OCI-LY3 (cell line): ENCODE measurements at regions not wholly inside any gene's neighbourhood (a gene's known extent, or its start where the extent isn't known, plus 50 kb on each side); places are given as distances from the start of the nearest gene placed in this dataset.

Experiments used
- H2AFZ ChIP-seq: fragments of 200-600, 300-600 bp; shearing (Covaris generic); 2 replicates; pipeline ENCODE4 v1.6.0; 2014; ENCODE audit warnings: antibody characterized with exemption, low read depth, low read length
- H3K27ac ChIP-seq: fragments of 200-600, 300-600 bp; sonication (generic); 2 replicates; pipeline ENCODE4 v1.5.1; 2014; ENCODE audit warnings: mild to moderate bottlenecking, low read length, moderate library complexity, mixed read lengths
- H3K27me3 ChIP-seq: fragments of 200-600, 300-600 bp; sonication (generic); 2 replicates; pipeline ENCODE4 v1.6.1; 2014; ENCODE audit warnings: low read depth, low read length, mixed read lengths
- H3K36me3 ChIP-seq: fragments of 200-600, 300-600 bp; sonication (generic); replicated peaks from 2 replicates; pipeline ENCODE3; 2014; ENCODE audit warnings: low read depth, low read length, mixed read lengths
- H3K4me1 ChIP-seq: fragments of 300-600, 200-600 bp; sonication (generic); 2 replicates; pipeline ENCODE4 v1.6.1; 2014; ENCODE audit warnings: low read length, mixed read lengths
- H3K4me2 ChIP-seq: fragments of 200-600, 300-600 bp; sonication (generic); 2 replicates; pipeline ENCODE4 v1.6.1; 2014; ENCODE audit warnings: low read length, mixed read lengths
- H3K4me3 ChIP-seq: fragments of 300-600, 200-600 bp; sonication (generic); 2 replicates; pipeline ENCODE4 v1.5.1; 2014; ENCODE audit warnings: antibody characterized with exemption, mild to moderate bottlenecking, low read length, moderate library complexity
- H3K79me2 ChIP-seq: fragments of 300-600, 200-600 bp; shearing (Covaris generic); 2 replicates; pipeline ENCODE4 v1.6.1; 2014; ENCODE audit warnings: mild to moderate bottlenecking, low read length, mixed read lengths
- H3K9ac ChIP-seq: fragments of 300-600, 200-600 bp; shearing (Covaris generic); 2 replicates; pipeline ENCODE4 v1.6.0; 2014; ENCODE audit warnings: mild to moderate bottlenecking, low read length, moderate library complexity
- H3K9me3 ChIP-seq: fragments of 200-600, 300-600 bp; shearing (Covaris generic); 2 replicates; pipeline ENCODE4 v1.6.1; 2014; ENCODE audit warnings: low read length, mixed read lengths; ENCODE audit not compliant: insufficient read depth
- H4K20me1 ChIP-seq: fragments of 200-600, 300-600 bp; sonication (generic); 2 replicates; pipeline ENCODE4 v1.6.1; 2016; ENCODE audit warnings: low read length, mixed read lengths; ENCODE audit not compliant: insufficient read depth
- CTCF ChIP-seq: fragments of 200-600, 300-600 bp; sonication (generic); IDR thresholded peaks from 2 replicates; pipeline ENCODE4 v1.5.1; 2014; ENCODE audit warnings: antibody characterized with exemption, low read length, low read depth
- EZH2phosphoT487 ChIP-seq: fragments of 200-600 bp; shearing (Covaris generic); IDR thresholded peaks from 2 replicates; pipeline ENCODE4 v1.6.1; 2018; ENCODE audit warnings: antibody characterized with exemption, mixed run types, low read depth

GRCh38 chr4:24229978-24230377, 340.1 kb upstream of the PPARGC1A start:
- Histone ChIP-seq H3K27ac (no peak overlapping the region), H3K36me3 (no peaks in the 10 kb centered on the region), H2AFZ (no peak overlapping the region), H3K4me1 (peaks cover 2% of the 10 kb centered on the region; the same call in 1 of the 2 replicates), H3K9ac (no peak overlapping the region), H3K4me2 (no peak overlapping the region), H3K4me3 (no peak overlapping the region), H3K27me3 (0 out of 2 replicates have a peak, but pooled peaks cover 3% of the 10 kb centered on the region), H4K20me1 (no peaks in the 10 kb centered on the region), H3K79me2 (no peaks in the 10 kb centered on the region), H3K9me3 (no peaks in the 10 kb centered on the region)
- TF ChIP-seq CTCF = no peak
- TF ChIP-seq EZH2phosphoT487 = no peak

GRCh38 chr4:24228692-24229091, 338.8 kb upstream of the PPARGC1A start:
- Histone ChIP-seq H3K4me1 (peaks cover 2% of the 10 kb centered on the region; the same call in 1 of the 2 replicates), H4K20me1 (no peaks in the 10 kb centered on the region), H3K4me3 (no peak overlapping the region), H3K36me3 (no peaks in the 10 kb centered on the region), H3K79me2 (no peaks in the 10 kb centered on the region), H2AFZ (no peak overlapping the region), H3K9ac (no peak overlapping the region), H3K27ac (no peak overlapping the region), H3K4me2 (no peak overlapping the region), H3K9me3 (no peaks in the 10 kb centered on the region), H3K27me3 (no peaks in the 10 kb centered on the region)
- TF ChIP-seq EZH2phosphoT487 = no peak
- TF ChIP-seq CTCF = no peak

- H4K20me1 ChIP-seq = no peaks in the 10 kb centered on the region
- peaks cover 2% of the 10 kb centered on the region; the same call in 1 of the 2 replicates for H3K4me1 ChIP-seq
- no peaks in the 10 kb centered on the region for H3K79me2 ChIP-seq
- H3K4me3 ChIP-seq = no peak overlapping the region
- no peaks in the 10 kb centered on the region for H3K36me3 ChIP-seq
- 0 out of 2 replicates have a peak overlapping the region, but pooled peaks have one; percentile 8 for H3K4me2 ChIP-seq
- H3K27me3 ChIP-seq = no peaks in the 10 kb centered on the region
- no peak overlapping the region for H3K9ac ChIP-seq
- no peak for TF ChIP-seq CTCF
- no peaks in the 10 kb centered on the region for H3K9me3 ChIP-seq
- H3K27ac ChIP-seq = no peak overlapping the region
- H2AFZ ChIP-seq = no peak overlapping the region
These were observed 336.8 kb upstream of the PPARGC1A start for GRCh38 chr4:24226667-24227066.

- H3K9me3 ChIP-seq = no peaks in the 10 kb centered on the region
- H3K4me1 ChIP-seq = peaks cover 2% of the 10 kb centered on the region; the same call in 1 of the 2 replicates
- H3K79me2 ChIP-seq = no peaks in the 10 kb centered on the region
- no peaks in the 10 kb centered on the region for H3K27me3 ChIP-seq
- 0 out of 2 replicates have a peak overlapping the region, but pooled peaks have one; percentile 8 for H3K4me2 ChIP-seq
- H3K4me3 ChIP-seq = 0 out of 2 replicates have a peak overlapping the region, but pooled peaks have one; percentile 8
- TF ChIP-seq EZH2phosphoT487 (no peak), CTCF (no peak)
- no peak overlapping the region for H2AFZ ChIP-seq
- no peak overlapping the region for H3K27ac ChIP-seq
- no peaks in the 10 kb centered on the region for H3K36me3 ChIP-seq
- H4K20me1 ChIP-seq = no peaks in the 10 kb centered on the region
- no peak overlapping the region for H3K9ac ChIP-seq
These were observed 336.2 kb upstream of the PPARGC1A start for GRCh38 chr4:24226023-24226422.
